IMR-90 (cell line): ENCODE measurements at regions not wholly inside any gene's neighbourhood (a gene's known extent, or its start where the extent isn't known, plus 50 kb on each side); places are given as distances from the start of the nearest gene placed in this dataset.

ENCODE experiments used
- ATAC-seq: fragments of 200-7000 bp; cut with Tn5 transposase; 2 replicates; pipeline ENCODE4 v1.9.1; 2020; ENCODE audit warnings: low read depth, mild to moderate bottlenecking, moderate library complexity
- BruUV-seq: library from RNA; stranded (reverse); fragments of 400-500 nt; replicated peaks from 2 replicates; lab custom pipeline; 2021; lab: Mats Ljungman, UMichigan
- CTCF ChIA-PET: fragments of 300-600 bp; formaldehyde crosslinking; extraction: SDS; loops from one replicate; lab custom pipeline; 2021; ENCODE audit warnings: antibody characterized with exemption; lab: Yijun Ruan, JAX
- POLR2A ChIA-PET: fragments of 300-600 bp; sonication (Branson Sonifier 250); formaldehyde crosslinking; loops from one replicate; lab custom pipeline; 2022; ENCODE audit warnings: antibody characterized with exemption; ENCODE audit not compliant: unreplicated experiment; lab: Charles Lee
- DNase-seq: peaks from one replicate; pipeline ENCODE4 v3.0.0; 2013
- H2AFZ ChIP-seq: replicated peaks from 2 replicates; pipeline ENCODE3; 2013; ENCODE audit warnings: low read length, mild to moderate bottlenecking; ENCODE audit not compliant: poor library complexity
- H2AK5ac ChIP-seq: 2 replicates; pipeline ENCODE4 v1.6.1; 2013; ENCODE audit warnings: low read depth, low read length, inconsistent platforms
- H2AK9ac ChIP-seq: replicated peaks from 2 replicates; pipeline ENCODE3; 2013; ENCODE audit warnings: mild to moderate bottlenecking, low read depth, low read length, moderate library complexity; ENCODE audit not compliant: poor library complexity
- H2BK120ac ChIP-seq: 2 replicates; pipeline ENCODE4 v1.6.1; 2013; ENCODE audit warnings: low read depth, low read length, inconsistent platforms
- H2BK15ac ChIP-seq: 3 replicates; pipeline ENCODE4 v1.6.1; 2013; ENCODE audit warnings: low read depth, low read length, inconsistent platforms
- H2BK20ac ChIP-seq: 2 replicates; pipeline ENCODE4 v1.6.1; 2013; ENCODE audit warnings: low read depth, mild to moderate bottlenecking, inconsistent platforms, low read length, moderate library complexity
- H2BK5ac ChIP-seq: 2 replicates; pipeline ENCODE4 v1.6.1; 2013; ENCODE audit warnings: mild to moderate bottlenecking, low read depth, low read length, inconsistent platforms; ENCODE audit not compliant: poor library complexity, severe bottlenecking
- H3K14ac ChIP-seq: replicated peaks from 2 replicates; pipeline ENCODE4 v1.6.1; 2013; ENCODE audit warnings: low read depth, low read length, inconsistent platforms
- H3K18ac ChIP-seq: 2 replicates; pipeline ENCODE4 v1.6.1; 2013; ENCODE audit warnings: low read depth, low read length, control low read depth
- H3K23ac ChIP-seq: 2 replicates; pipeline ENCODE4 v1.6.1; 2013; ENCODE audit warnings: low read depth, low read length, inconsistent platforms
- H3K27ac ChIP-seq: 2 replicates; pipeline ENCODE4 v1.5.1; 2013; ENCODE audit warnings: mild to moderate bottlenecking, control low read depth, low read length; ENCODE audit not compliant: insufficient read depth
- H3K27me3 ChIP-seq: 2 replicates; pipeline ENCODE4 v1.6.1; 2013; ENCODE audit warnings: low read length; ENCODE audit not compliant: control insufficient read depth, insufficient read depth
- H3K36me3 ChIP-seq: 2 replicates; pipeline ENCODE4 v1.6.1; 2013; ENCODE audit warnings: low read length, mixed read lengths; ENCODE audit not compliant: control insufficient read depth, insufficient read depth
- H3K4ac ChIP-seq: 2 replicates; pipeline ENCODE4 v1.6.1; 2013; ENCODE audit warnings: low read depth, low read length, inconsistent platforms
- H3K4me1 ChIP-seq: 2 replicates; pipeline ENCODE4 v1.6.1; 2013; ENCODE audit warnings: low read length, mixed read lengths; ENCODE audit not compliant: control insufficient read depth, insufficient read depth
- H3K4me2 ChIP-seq: 2 replicates; pipeline ENCODE4 v1.6.1; 2013; ENCODE audit warnings: low read depth, mild to moderate bottlenecking, control low read depth, low read length, moderate library complexity
- H3K4me3 ChIP-seq: 2 replicates; pipeline ENCODE4 v1.5.1; 2013; ENCODE audit warnings: low read depth, mild to moderate bottlenecking, control low read depth, low read length, moderate library complexity; ENCODE audit not compliant: insufficient read depth
- H3K56ac ChIP-seq: 2 replicates; pipeline ENCODE4 v1.6.1; 2013; ENCODE audit warnings: low read length, inconsistent platforms; ENCODE audit not compliant: insufficient read depth; ENCODE audit errors: extremely low read depth
- H3K79me1 ChIP-seq, 2 experiments: 2 replicates each; pipeline ENCODE4 v1.6.1; 2013; ENCODE audit warnings: low read length in 2 of 2, inconsistent platforms in 1 of 2, low read depth in 1 of 2
- H3K9ac ChIP-seq: 2 replicates; pipeline ENCODE4 v1.6.1; 2013; ENCODE audit warnings: low read depth, low read length, control low read depth
- H3K9me1 ChIP-seq: 2 replicates; pipeline ENCODE4 v1.6.1; 2013; ENCODE audit warnings: low read length, inconsistent platforms; ENCODE audit not compliant: insufficient read depth
- H3K9me3 ChIP-seq: 2 replicates; pipeline ENCODE4 v1.6.1; 2013; ENCODE audit warnings: low read length; ENCODE audit not compliant: control insufficient read depth, insufficient read depth
- H4K20me1 ChIP-seq: 2 replicates; pipeline ENCODE4 v1.6.1; 2013; ENCODE audit warnings: low read length, inconsistent platforms; ENCODE audit not compliant: insufficient read depth
- H4K5ac ChIP-seq: 2 replicates; pipeline ENCODE4 v1.6.1; 2013; ENCODE audit warnings: mild to moderate bottlenecking, low read depth, low read length, control low read depth
- H4K8ac ChIP-seq, 2 experiments: 2 replicates each; pipeline ENCODE4 v1.6.1; 2013; ENCODE audit warnings: low read depth in 2 of 2, low read length in 2 of 2, control low read depth in 1 of 2, inconsistent platforms in 1 of 2
- H4K91ac ChIP-seq: 2 replicates; pipeline ENCODE4 v1.6.1; 2013; ENCODE audit warnings: low read depth, low read length, inconsistent platforms; ENCODE audit not compliant: insufficient read depth
- BHLHE40 ChIP-seq: fragments of 150-350 bp; IDR thresholded peaks from 2 replicates; pipeline ENCODE4 v1.6.1; 2016; ENCODE audit warnings: mild to moderate bottlenecking, low read depth, low read length
- CEBPB ChIP-seq: IDR thresholded peaks from 2 replicates; pipeline ENCODE4 v1.6.1; 2012; ENCODE audit warnings: low read depth, low read length, improper control_type of control experiment
- CHD1 ChIP-seq: IDR thresholded peaks from 2 replicates; pipeline ENCODE4 v1.6.1; 2012; ENCODE audit warnings: low read depth, low read length, improper control_type of control experiment
- CTCF ChIP-seq: conservative IDR thresholded peaks from 2 replicates; pipeline ENCODE4 v1.5.1; 2012; ENCODE audit warnings: mild to moderate bottlenecking, low read depth, low read length, improper control_type of control experiment
- ELK1 ChIP-seq: fragments of 150-350 bp; IDR thresholded peaks from 2 replicates; pipeline ENCODE4 v1.6.1; 2016; ENCODE audit warnings: low read depth, mild to moderate bottlenecking, low read length, moderate library complexity, borderline replicate concordance
- FOS ChIP-seq: fragments of 150-350 bp; IDR thresholded peaks from 2 replicates; pipeline ENCODE4 v1.6.1; 2016; ENCODE audit warnings: low read depth, low read length
- MAFK ChIP-seq: IDR thresholded peaks from 2 replicates; pipeline ENCODE4 v1.6.1; 2012; ENCODE audit warnings: low read depth, low read length, improper control_type of control experiment
- MAZ ChIP-seq: IDR thresholded peaks from 2 replicates; pipeline ENCODE4 v1.6.1; 2012; ENCODE audit warnings: low read depth, mild to moderate bottlenecking, low read length, improper control_type of control experiment, moderate library complexity, borderline replicate concordance
- MXI1 ChIP-seq: IDR thresholded peaks from 2 replicates; pipeline ENCODE4 v1.6.1; 2012; ENCODE audit warnings: low read depth, mild to moderate bottlenecking, low read length, moderate library complexity, borderline replicate concordance
- NFE2L2 ChIP-seq: fragments of 150-350 bp; IDR thresholded peaks from 2 replicates; pipeline ENCODE4 v1.6.1; 2016; ENCODE audit warnings: low read depth, mild to moderate bottlenecking, low read length
- POLR2A ChIP-seq: IDR thresholded peaks from 2 replicates; pipeline ENCODE4 v1.6.1; 2012; ENCODE audit warnings: mild to moderate bottlenecking, low read depth, low read length
- RAD21 ChIP-seq: IDR thresholded peaks from 2 replicates; pipeline ENCODE4 v1.6.1; 2012; ENCODE audit warnings: low read length, improper control_type of control experiment
- RCOR1 ChIP-seq: IDR thresholded peaks from 2 replicates; pipeline ENCODE4 v1.6.1; 2012; ENCODE audit warnings: mild to moderate bottlenecking, low read length, improper control_type of control experiment; ENCODE audit not compliant: insufficient replicate concordance
- RFX5 ChIP-seq: IDR thresholded peaks from 2 replicates; pipeline ENCODE4 v1.8.0; 2012; ENCODE audit warnings: low read depth, mild to moderate bottlenecking, low read length, moderate library complexity
- SMC3 ChIP-seq: fragments of 150-350 bp; IDR thresholded peaks from 2 replicates; pipeline ENCODE4 v1.6.1; 2016; ENCODE audit warnings: low read depth, mild to moderate bottlenecking, antibody characterized with exemption, low read length, moderate library complexity
- USF2 ChIP-seq: fragments of 150-350 bp; IDR thresholded peaks from 2 replicates; pipeline ENCODE4 v1.6.1; 2017; ENCODE audit warnings: mild to moderate bottlenecking, antibody characterized with exemption, low read length, low read depth
- WGBS, 2 experiments: methylation state at CpG; one replicate each; pipeline versions ENCODE4 v1.1.5 to v1.1.7; 2013; ENCODE audit warnings: missing lambda C conversion rate in 2 of 2; ENCODE audit not compliant: insufficient read length in 1 of 2; ENCODE audit errors: extremely low coverage in 2 of 2; 5-methylcytosine and 5-hydroxymethylcytosine counted together
- dilution Hi-C: fragments of 300-500 bp; cut with HindIII; formaldehyde crosslinking; loops from one replicate; pipeline ENCODE4 v1.14.3; 2018; ENCODE audit warnings: low sequenced_read_pairs; ENCODE audit not compliant: unreplicated experiment
- in situ Hi-C: fragments of 300-500 bp; cut with MboI; formaldehyde crosslinking; loops from 3 replicates; pipeline ENCODE4 v1.14.3; 2019; ENCODE audit warnings: low sequenced_read_pairs, inconsistent platforms, mixed read lengths
- intact Hi-C: fragments of 100-400 bp; cut with micrococcal nuclease; formaldehyde crosslinking; loops from 2 replicates; pipeline ENCODE4 v1.10.0; 2022

GRCh38 chr6:48552905-48553304 is 441.9 kb upstream of the PTCHD4 start:
- H2BK15ac ChIP-seq: no peak overlapping the region
- TF ChIP-seq MXI1 (no peak), RCOR1 (no peak), MAFK (no peak), POLR2A (no peak), BHLHE40 (no peak), NFE2L2 (no peak), SMC3 (no peak), RFX5 (no peak), USF2 (no peak), CTCF (no peak), FOS (no peak), RAD21 (no peak), CHD1 (no peak), MAZ (no peak), ELK1 (no peak), CEBPB (no peak)
- intact Hi-C loops (no loop called here), in situ Hi-C loops (no loop called here), dilution Hi-C loops (no loop called here)
- no peak overlapping the region for H2BK20ac ChIP-seq
- no peak overlapping the region for H2BK5ac ChIP-seq
- no CpG with 5 or more reads among the region's 2 CpGs for WGBS, 2 experiments
- H3K23ac ChIP-seq: no peak overlapping the region
- H3K27ac ChIP-seq: no peak overlapping the region
- ATAC-seq (no peak), DNase-seq (no peak)
- H3K4me3 ChIP-seq: no peak overlapping the region
- H3K4ac ChIP-seq: no peak overlapping the region
- no peak overlapping the region for H3K18ac ChIP-seq
- no peaks in the 10 kb centered on the region for H3K36me3 ChIP-seq
- H2BK120ac ChIP-seq: no peak overlapping the region
- ChIA-PET CTCF (no interaction called here), POLR2A (no interaction called here)
- H4K5ac ChIP-seq: no peak overlapping the region
- H2AFZ ChIP-seq: no peak overlapping the region
- H4K20me1 ChIP-seq: no peaks in the 10 kb centered on the region
- H4K91ac ChIP-seq: no peak overlapping the region
- no peaks in the 10 kb centered on the region for H3K27me3 ChIP-seq
- no TSS peak for BruUV-seq
- H2AK5ac ChIP-seq: no peak overlapping the region
- H3K4me1 ChIP-seq: no peaks in the 10 kb centered on the region
- no peak overlapping the region for H3K4me2 ChIP-seq
- no peak overlapping the region for H4K8ac ChIP-seq
- H3K9ac ChIP-seq: no peak overlapping the region
- no peak overlapping the region for H3K56ac ChIP-seq
- no peak overlapping the region for H2AK9ac ChIP-seq
- H3K9me1 ChIP-seq: no peaks in the 10 kb centered on the region
- H3K14ac ChIP-seq: no peak overlapping the region
- no peaks in the 10 kb centered on the region for H3K9me3 ChIP-seq
- H3K79me1 ChIP-seq: no peaks in the 10 kb centered on the region
